ENCODE measurements at regions not wholly inside any gene's neighbourhood (a gene's known extent, or its start where the extent isn't known, plus 50 kb on each side); places are given as distances from the start of the nearest gene placed in this dataset.

- TF ChIP-seq ZBED1 (IDR thresholded peaks at IDR 0.05) (no peak), UBTF (IDR thresholded peaks at IDR 0.05; ENCODE audit: borderline replicate concordance in 1 of 2, low read depth in 2 of 2, low read length in 2 of 2) (no peak), STAT5A (IDR thresholded peaks at IDR 0.05; ENCODE audit: borderline replicate concordance, low read length) (no peak)
Measured at GRCh38 chr11:2076441-2076840, 62.7 kb downstream of the IGF2 start (continued).

GRCh38 chr11:2074266-2074825 is 64.8 kb downstream of the IGF2 start:
- Histone ChIP-seq H4K20me1 (replicated peaks; ENCODE audit: control insufficient read depth, insufficient read depth, low read length) (peaks cover 3% of the 10 kb centered on the region; the same call in 1 of the 2 replicates), H3K4me1 (replicated peaks in 1 of 2; ENCODE audit: control insufficient read depth in 2 of 2, insufficient read depth in 2 of 2, low read length in 2 of 2) (no peaks in the 10 kb centered on the region), H3K27ac (ENCODE audit: extremely low read depth, low read depth, low read length) (no peak overlapping the region), H3K4me2 (ENCODE audit: insufficient read depth, low read length) (no peak overlapping the region), H3K9me1 (ENCODE audit: control insufficient read depth, insufficient read depth, low read length) (no peaks in the 10 kb centered on the region), H3K36me3 (ENCODE audit: control insufficient read depth, insufficient read depth, low read length) (no peaks in the 10 kb centered on the region), H3K4me3 (no peak overlapping the region), H3K27me3 (ENCODE audit: control insufficient read depth in 2 of 2, insufficient read depth in 2 of 2, low read length in 2 of 2) (peaks cover 6 to 67% of the 10 kb centered on the region in 2 experiments; a peak in 4 of 5 replicates), H3K9me3 (replicated peaks; ENCODE audit: control insufficient read depth, insufficient read depth, low read depth, low read length) (no peaks in the 10 kb centered on the region), H3K79me2 (ENCODE audit: control insufficient read depth, insufficient read depth, low read length) (no peaks in the 10 kb centered on the region), H2AFZ (ENCODE audit: low read depth, low read length) (no peak overlapping the region), H3K9ac (ENCODE audit: insufficient read depth in 1 of 2, low read depth in 2 of 2, low read length in 2 of 2) (no peak overlapping the region)
- BruUV-seq (replicated peaks) = no TSS peak
- ATAC-seq (peak; percentile 76), DNase-seq (ENCODE audit: extremely low read depth in 1 of 4, low spot score in 3 of 4) (peak; percentile 49 to 74 (median 62)), FAIRE-seq (peak; percentile 46)
- intact Hi-C loops (cut with micrococcal nuclease) (no loop called here), in situ Hi-C loops (cut with MboI) (no loop called here)
- 9% methylated on average over 12 of the region's 12 CpGs for WGBS (ENCODE audit: insufficient coverage, low coverage, missing lambda C conversion rate)
- ChIA-PET CTCF (ENCODE audit: low intra/inter-chr PET ratio) (no interaction called here), POLR2A (no interaction called here)
- TF ChIP-seq BCLAF1 (IDR thresholded peaks at IDR 0.05; ENCODE audit: borderline replicate concordance in 1 of 2, control insufficient read depth in 1 of 2, low read depth in 2 of 2, low read length in 1 of 2) = no peak
- TF ChIP-seq CTCF (IDR thresholded peaks at IDR 0.05 in 2 of 3, conservative IDR thresholded peaks at IDR 0.05 in 1 of 3; ENCODE audit: insufficient read depth in 2 of 3, low read depth in 1 of 3, low read length in 3 of 3) = peak; percentile 51 to 75 (median 52)
- peak in 1 of 3 experiments; percentile 23 for TF ChIP-seq YY1 (IDR thresholded peaks at IDR 0.05; ENCODE audit: borderline replicate concordance in 1 of 3, control insufficient read depth in 1 of 3, extremely low read depth in 1 of 3, insufficient read depth in 3 of 3, insufficient read length in 1 of 3, insufficient replicate concordance in 2 of 3, low read depth in 1 of 3, low read length in 2 of 3)
- peak; percentile 11 for TF ChIP-seq CTCFL (IDR thresholded peaks at IDR 0.05; ENCODE audit: borderline replicate concordance, insufficient read depth, low read depth, low read length, poor library complexity, severe bottlenecking)
- TF ChIP-seq CEBPB (tag; IDR thresholded peaks at IDR 0.05) = 0 out of 2 replicates have a peak, but pooled peaks have one; percentile 19

Measured in K562 (cell line).